Ishikawa (cell line): ENCODE measurements at regions not wholly inside any gene's neighbourhood (a gene's known extent, or its start where the extent isn't known, plus 50 kb on each side); places are given as distances from the start of the nearest gene placed in this dataset.

Source experiments
- CEBPB ChIP-seq: IDR thresholded peaks from 2 replicates; pipeline ENCODE4 v1.6.1; 2012
- CREB1 ChIP-seq: IDR thresholded peaks from 2 replicates; pipeline ENCODE4 v1.6.1; 2012; ENCODE audit warnings: low read depth
- EGR1 ChIP-seq: IDR thresholded peaks from 2 replicates; pipeline ENCODE4 v1.6.1; 2012
- EP300 ChIP-seq: IDR thresholded peaks from 2 replicates; pipeline ENCODE4 v1.6.1; 2012; ENCODE audit warnings: borderline replicate concordance
- FOXM1 ChIP-seq: IDR thresholded peaks from 2 replicates; pipeline ENCODE4 v1.6.1; 2012; ENCODE audit warnings: low read depth, borderline replicate concordance
- NFIC ChIP-seq: IDR thresholded peaks from 2 replicates; pipeline ENCODE4 v1.6.1; 2012
- RAD21 ChIP-seq: IDR thresholded peaks from 2 replicates; pipeline ENCODE4 v1.6.1; 2012; ENCODE audit warnings: low read depth
- TAF1 ChIP-seq: IDR thresholded peaks from 2 replicates; pipeline ENCODE4 v1.6.1; 2012; ENCODE audit warnings: low read depth, mild to moderate bottlenecking
- TCF12 ChIP-seq: IDR thresholded peaks from 2 replicates; pipeline ENCODE4 v1.6.1; 2012; ENCODE audit warnings: low read depth
- TEAD4 ChIP-seq: IDR thresholded peaks from 2 replicates; pipeline ENCODE4 v1.6.1; 2012
- YY1 ChIP-seq: IDR thresholded peaks from 2 replicates; pipeline ENCODE4 v1.6.1; 2012; ENCODE audit warnings: low read depth
- ZBTB7A ChIP-seq: IDR thresholded peaks from 2 replicates; pipeline ENCODE4 v1.6.1; 2012; ENCODE audit warnings: low read depth
- TF ChIP-seq, protein P1 (sequence below): IDR thresholded peaks from 2 replicates; pipeline ENCODE4 v1.6.1; 2012; ENCODE audit warnings: low read depth, mild to moderate bottlenecking
- TF ChIP-seq, protein P2 (sequence below): IDR thresholded peaks from 2 replicates; pipeline ENCODE4 v1.6.1; 2012
- TF ChIP-seq, protein P3 (sequence below): IDR thresholded peaks from 2 replicates; pipeline ENCODE4 v1.6.1; 2012

DNA sequence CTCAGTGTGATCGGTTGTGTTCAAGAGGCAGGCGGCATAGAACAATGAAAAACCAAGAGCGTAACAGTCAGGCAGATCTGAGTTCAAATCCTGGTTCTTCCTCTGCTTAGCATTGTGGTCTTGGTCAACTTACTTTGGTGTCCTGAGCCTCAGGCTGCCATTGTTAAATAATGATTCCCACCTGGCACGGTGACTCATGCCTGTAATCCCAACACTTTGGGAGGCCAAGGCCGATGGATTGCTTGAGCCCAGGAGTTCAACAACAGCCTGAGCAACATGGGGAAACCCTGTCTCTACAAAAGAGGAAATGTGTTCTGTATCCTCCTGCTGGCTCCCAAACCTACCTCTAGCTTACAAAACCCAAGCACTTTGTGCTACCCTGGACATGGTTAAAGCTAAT is 129.0 kb upstream of the STX18 start:
- TF ChIP-seq TEAD4 (no peak), TCF12 (no peak), CREB1 (no peak), FOXM1 (no peak), YY1 (no peak), EP300 (no peak), TAF1 (no peak), EGR1 (no peak), ZBTB7A (no peak)
- TF ChIP-seq, protein P1, sequence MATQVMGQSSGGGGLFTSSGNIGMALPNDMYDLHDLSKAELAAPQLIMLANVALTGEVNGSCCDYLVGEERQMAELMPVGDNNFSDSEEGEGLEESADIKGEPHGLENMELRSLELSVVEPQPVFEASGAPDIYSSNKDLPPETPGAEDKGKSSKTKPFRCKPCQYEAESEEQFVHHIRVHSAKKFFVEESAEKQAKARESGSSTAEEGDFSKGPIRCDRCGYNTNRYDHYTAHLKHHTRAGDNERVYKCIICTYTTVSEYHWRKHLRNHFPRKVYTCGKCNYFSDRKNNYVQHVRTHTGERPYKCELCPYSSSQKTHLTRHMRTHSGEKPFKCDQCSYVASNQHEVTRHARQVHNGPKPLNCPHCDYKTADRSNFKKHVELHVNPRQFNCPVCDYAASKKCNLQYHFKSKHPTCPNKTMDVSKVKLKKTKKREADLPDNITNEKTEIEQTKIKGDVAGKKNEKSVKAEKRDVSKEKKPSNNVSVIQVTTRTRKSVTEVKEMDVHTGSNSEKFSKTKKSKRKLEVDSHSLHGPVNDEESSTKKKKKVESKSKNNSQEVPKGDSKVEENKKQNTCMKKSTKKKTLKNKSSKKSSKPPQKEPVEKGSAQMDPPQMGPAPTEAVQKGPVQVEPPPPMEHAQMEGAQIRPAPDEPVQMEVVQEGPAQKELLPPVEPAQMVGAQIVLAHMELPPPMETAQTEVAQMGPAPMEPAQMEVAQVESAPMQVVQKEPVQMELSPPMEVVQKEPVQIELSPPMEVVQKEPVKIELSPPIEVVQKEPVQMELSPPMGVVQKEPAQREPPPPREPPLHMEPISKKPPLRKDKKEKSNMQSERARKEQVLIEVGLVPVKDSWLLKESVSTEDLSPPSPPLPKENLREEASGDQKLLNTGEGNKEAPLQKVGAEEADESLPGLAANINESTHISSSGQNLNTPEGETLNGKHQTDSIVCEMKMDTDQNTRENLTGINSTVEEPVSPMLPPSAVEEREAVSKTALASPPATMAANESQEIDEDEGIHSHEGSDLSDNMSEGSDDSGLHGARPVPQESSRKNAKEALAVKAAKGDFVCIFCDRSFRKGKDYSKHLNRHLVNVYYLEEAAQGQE = no peak

DNA sequence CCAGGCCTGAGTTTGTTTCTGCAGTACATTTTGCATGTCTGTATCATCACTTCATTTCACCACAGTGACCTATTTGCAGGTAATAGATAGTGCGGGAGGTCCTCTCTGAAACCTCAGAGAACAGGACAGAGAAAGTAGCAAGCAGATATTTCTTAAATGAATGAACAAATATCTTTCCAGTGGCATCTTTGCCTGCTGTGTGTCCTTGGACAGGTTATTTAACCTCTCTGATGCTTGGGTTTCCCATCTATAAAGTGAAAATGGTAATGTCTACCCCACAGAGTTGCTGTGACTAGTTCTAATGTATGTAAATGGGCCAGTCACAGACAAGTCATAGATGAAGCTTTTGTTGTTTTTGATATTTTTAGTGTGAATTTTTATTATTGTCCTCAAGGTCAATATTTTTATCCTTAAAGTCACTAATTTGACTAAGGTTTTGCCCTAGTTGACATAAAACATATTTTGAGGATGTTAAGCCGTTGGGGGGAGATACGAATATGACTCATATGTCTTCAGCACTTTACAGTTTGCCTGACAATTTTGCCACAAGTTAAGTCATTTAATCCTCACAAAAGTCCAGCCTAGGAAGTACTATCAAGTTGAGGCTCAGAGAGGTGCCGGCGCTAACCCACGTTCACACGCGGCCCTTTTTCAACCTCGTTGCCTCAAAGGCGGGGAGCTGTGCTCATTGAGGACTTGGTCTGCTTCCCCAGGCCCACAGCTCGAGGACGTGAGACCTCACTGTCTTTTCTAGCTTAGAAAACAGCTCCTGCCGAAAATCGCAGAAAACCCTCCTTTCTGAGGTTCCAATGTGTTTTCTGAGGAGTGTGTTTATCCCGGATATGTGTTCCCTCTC is 126.7 kb upstream of the STX18 start:
- TF ChIP-seq TEAD4 (no peak), RAD21 (no peak), CREB1 (no peak), FOXM1 (no peak), TCF12 (no peak), EP300 (no peak), EGR1 (no peak), YY1 (no peak), TAF1 (no peak), NFIC (no peak), CEBPB (no peak), ZBTB7A (no peak)
- TF ChIP-seq, protein P1 = no peak
- TF ChIP-seq, protein P2, sequence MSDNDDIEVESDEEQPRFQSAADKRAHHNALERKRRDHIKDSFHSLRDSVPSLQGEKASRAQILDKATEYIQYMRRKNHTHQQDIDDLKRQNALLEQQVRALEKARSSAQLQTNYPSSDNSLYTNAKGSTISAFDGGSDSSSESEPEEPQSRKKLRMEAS = no peak
- TF ChIP-seq, protein P3, sequence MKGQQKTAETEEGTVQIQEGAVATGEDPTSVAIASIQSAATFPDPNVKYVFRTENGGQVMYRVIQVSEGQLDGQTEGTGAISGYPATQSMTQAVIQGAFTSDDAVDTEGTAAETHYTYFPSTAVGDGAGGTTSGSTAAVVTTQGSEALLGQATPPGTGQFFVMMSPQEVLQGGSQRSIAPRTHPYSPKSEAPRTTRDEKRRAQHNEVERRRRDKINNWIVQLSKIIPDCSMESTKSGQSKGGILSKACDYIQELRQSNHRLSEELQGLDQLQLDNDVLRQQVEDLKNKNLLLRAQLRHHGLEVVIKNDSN = no peak

DNA sequence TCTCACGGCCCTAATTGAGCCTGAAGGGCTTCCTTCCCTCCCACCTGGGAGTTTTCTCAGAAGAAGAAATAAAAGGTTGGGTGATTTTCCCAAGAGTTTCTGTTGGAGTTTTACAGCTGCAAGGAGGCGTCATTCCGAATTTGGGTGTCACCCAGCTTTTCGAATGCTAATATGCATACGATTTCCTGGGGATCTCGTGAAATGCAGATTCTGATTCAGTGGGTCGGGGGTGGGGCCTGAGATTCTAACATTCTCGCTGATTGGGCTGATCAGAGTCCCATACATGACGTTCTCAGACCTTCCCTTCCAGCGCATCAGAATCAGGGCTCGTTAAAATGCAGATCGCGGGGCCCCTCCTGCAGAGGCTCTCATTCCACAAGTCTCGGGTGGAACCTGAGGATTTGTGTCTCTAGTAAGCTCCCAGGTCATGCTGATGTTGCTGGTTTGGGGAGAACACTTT is 125.8 kb upstream of the STX18 start:
- no peak for TF ChIP-seq YY1
- TF ChIP-seq, protein P1 = no peak
- no peak for TF ChIP-seq TCF12
- TF ChIP-seq TEAD4 = no peak
- TF ChIP-seq RAD21 = no peak

DNA sequence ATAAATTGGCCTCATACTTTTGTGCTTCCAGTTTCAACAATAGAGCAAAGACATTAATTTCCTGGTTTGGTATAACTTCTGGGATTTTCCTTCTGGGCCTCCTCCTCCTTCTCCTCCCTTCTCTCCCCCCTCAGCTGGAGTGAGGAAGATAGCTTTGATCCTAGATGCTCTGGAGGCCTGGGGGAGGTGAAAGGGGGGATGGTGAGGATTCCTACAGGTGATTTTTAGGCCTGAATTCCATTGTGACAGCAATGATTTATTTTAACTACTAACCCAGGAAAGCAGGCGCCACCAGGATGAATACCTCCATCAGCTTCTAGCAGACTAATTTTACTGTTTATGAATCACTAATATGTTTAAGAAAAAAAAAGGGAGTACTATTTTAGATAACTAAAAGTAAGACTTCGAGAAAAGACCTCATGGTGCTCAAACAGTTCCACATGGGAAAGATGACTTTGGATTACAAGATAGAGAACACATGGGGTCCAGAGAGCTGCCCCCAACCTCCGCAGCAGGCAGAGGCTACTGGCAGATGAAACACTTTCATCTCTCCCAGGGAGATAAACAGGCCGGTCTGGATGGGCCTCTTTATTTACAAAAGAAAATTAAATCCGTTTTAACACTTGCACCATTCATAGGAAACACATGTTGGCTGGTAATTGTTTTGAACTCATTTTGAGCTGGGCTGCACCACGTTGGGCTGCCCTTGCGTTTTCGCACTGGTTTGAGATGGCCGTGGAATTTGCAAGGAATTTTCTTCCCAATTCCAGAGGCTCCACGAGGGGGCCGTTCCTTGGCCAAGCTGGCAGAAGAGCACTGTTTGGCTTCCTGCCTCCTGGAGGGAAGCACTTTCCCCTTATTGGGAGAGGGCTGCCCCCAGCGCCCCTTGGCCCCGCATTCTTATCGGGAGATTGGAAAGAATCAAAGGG is 125.1 kb upstream of the STX18 start:
- no peak for TF ChIP-seq TAF1
- no peak for TF ChIP-seq TCF12
- no peak for TF ChIP-seq EP300

DNA sequence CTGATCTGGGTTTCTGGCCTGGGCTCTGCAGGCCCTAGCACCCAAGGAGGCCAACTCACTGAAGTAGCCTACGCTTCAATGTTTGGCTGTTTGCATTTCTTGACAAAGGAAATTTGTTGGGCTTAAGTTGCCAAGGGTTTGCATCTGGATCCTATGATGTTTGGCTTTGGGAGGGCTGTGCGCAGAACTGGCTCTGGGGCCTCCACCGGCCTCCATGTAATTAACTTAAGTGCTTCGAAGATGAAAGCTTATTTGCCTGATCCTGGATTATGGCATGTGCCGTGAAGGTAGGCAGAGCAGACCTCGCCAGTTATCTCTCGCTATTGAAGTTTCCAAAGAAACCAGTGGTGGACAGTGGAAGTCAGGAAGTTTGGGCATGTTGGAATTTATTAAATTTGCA is 124.3 kb upstream of the STX18 start:
- TF ChIP-seq EP300 (no peak), CREB1 (no peak), YY1 (no peak), ZBTB7A (no peak), FOXM1 (no peak), TAF1 (no peak), TCF12 (no peak), RAD21 (no peak)
